ENCODE measurements at regions not wholly inside any gene's neighbourhood (a gene's known extent, or its start where the extent isn't known, plus 50 kb on each side); places are given as distances from the start of the nearest gene placed in this dataset.

GRCh38 chr7:67725423-67725822 lies 728.8 kb downstream of the TYW1 start:
- H3K27me3 ChIP-seq = no peaks in the 10 kb centered on the region

GRCh38 chr7:67729771-67730170 lies 733.1 kb downstream of the TYW1 start:
- Histone ChIP-seq H3K9me3 (no peaks in the 10 kb centered on the region), H3K4me1 (no peaks in the 10 kb centered on the region)
- 37 to 42% methylated on average over 7 of the region's 7 CpGs for WGBS, 2 donors

More at GRCh38 chr7:67725423-67725822, 728.8 kb downstream of the TYW1 start:
- Histone ChIP-seq H3K4me1 (no peaks in the 10 kb centered on the region), H3K36me3 (no peaks in the 10 kb centered on the region), H3K27ac (no peak overlapping the region), H3K4me3 (replicated peaks in 1 of 3) (no peak overlapping the region), H3K9me3 (no peaks in the 10 kb centered on the region)
- 73 to 74% methylated on average over 3 of the region's 3 CpGs for WGBS, 2 donors
- DNase-seq = no peak
- TF ChIP-seq POLR2A (IDR thresholded peaks at IDR 0.05) (no peak), CTCF (IDR thresholded peaks at IDR 0.05) (no peak)
- intact Hi-C loops (cut with DNase I) = no loop called here

GRCh38 chr7:67731704-67732103 lies 735.1 kb downstream of the TYW1 start:
- no peak for TF ChIP-seq CTCF (IDR thresholded peaks at IDR 0.05)
- TF ChIP-seq POLR2A (IDR thresholded peaks at IDR 0.05) = no peak
- Histone ChIP-seq H3K36me3 (no peaks in the 10 kb centered on the region), H3K27me3 (no peaks in the 10 kb centered on the region), H3K9me3 (no peaks in the 10 kb centered on the region), H3K4me1 (no peaks in the 10 kb centered on the region), H3K27ac (no peak overlapping the region), H3K4me3 (replicated peaks in 1 of 3) (no peak overlapping the region)
- 80 to 85% methylated on average over 2 of the region's 2 CpGs for WGBS, 2 donors
- DNase-seq = no peak
- intact Hi-C loops (cut with DNase I) = no loop called here

More at GRCh38 chr7:67729771-67730170, 733.1 kb downstream of the TYW1 start:
- Histone ChIP-seq H3K36me3 (no peaks in the 10 kb centered on the region), H3K27ac (no peak overlapping the region), H3K4me3 (replicated peaks in 1 of 3) (no peak overlapping the region), H3K27me3 (no peaks in the 10 kb centered on the region)
- intact Hi-C loops (cut with DNase I) = no loop called here
- no peak for DNase-seq
- no peak for TF ChIP-seq CTCF (IDR thresholded peaks at IDR 0.05)
- no peak for TF ChIP-seq POLR2A (IDR thresholded peaks at IDR 0.05)

- Histone ChIP-seq H3K9me3 (no peaks in the 10 kb centered on the region), H3K4me1 (no peaks in the 10 kb centered on the region), H3K27me3 (no peaks in the 10 kb centered on the region), H3K4me3 (replicated peaks in 1 of 3) (no peak overlapping the region), H3K27ac (no peak overlapping the region), H3K36me3 (no peaks in the 10 kb centered on the region)
- TF ChIP-seq POLR2A (IDR thresholded peaks at IDR 0.05) = no peak
- no peak for TF ChIP-seq CTCF (IDR thresholded peaks at IDR 0.05)
- no peak for DNase-seq
- WGBS, 2 donors = 94 to 98% methylated on average over 1 of the region's 1 CpG
- intact Hi-C loops (cut with DNase I) = no loop called here
Observed at GRCh38 chr7:67732898-67733297, 736.3 kb downstream of the TYW1 start.

- H3K36me3 ChIP-seq = no peaks in the 10 kb centered on the region
Observed at GRCh38 chr7:67738145-67738544, 741.5 kb downstream of the TYW1 start.

More at GRCh38 chr7:67738145-67738544, 741.5 kb downstream of the TYW1 start:
- Histone ChIP-seq H3K9me3 (no peaks in the 10 kb centered on the region), H3K27me3 (no peaks in the 10 kb centered on the region), H3K4me1 (no peaks in the 10 kb centered on the region), H3K4me3 (replicated peaks in 1 of 3) (no peak overlapping the region), H3K27ac (no peak overlapping the region)
- TF ChIP-seq POLR2A (IDR thresholded peaks at IDR 0.05) = no peak
- TF ChIP-seq CTCF (IDR thresholded peaks at IDR 0.05) = no peak
- 70 to 86% methylated on average over 3 of the region's 3 CpGs for WGBS, 2 donors
- DNase-seq = no peak
- intact Hi-C loops (cut with DNase I) = no loop called here
